Activated CD4-positive, alpha-beta T cell treated with anti-CD3 and anti-CD28 coated beads for 36 hours (primary cell): ENCODE measurements at regions not wholly inside any gene's neighbourhood (a gene's known extent, or its start where the extent isn't known, plus 50 kb on each side); places are given as distances from the start of the nearest gene placed in this dataset.

ENCODE experiments used
- ATAC-seq: fragments of 200-7000 bp; cut with Tn5 transposase; one replicate; pipeline ENCODE4 v1.10.0; 2021; ENCODE audit warnings: mild to moderate bottlenecking, moderate library complexity
- CTCF ChIA-PET: fragments of 350-600 bp; sonication (Branson Sonifier 250); formaldehyde crosslinking; loops from one replicate; lab custom pipeline; 2021; ENCODE audit warnings: antibody characterized with exemption; lab: Charles Lee
- POLR2A ChIA-PET: fragments of 350-600 bp; sonication (Branson Sonifier 250); formaldehyde crosslinking; loops from one replicate; lab custom pipeline; 2021; ENCODE audit warnings: antibody characterized with exemption, inconsistent platforms; lab: Charles Lee
- DNase-seq: peaks from one replicate; pipeline ENCODE4 v3.0.0-alpha.2; 2020
- H3K27ac Mint-ChIP-seq: one replicate; pipeline ENCODE4 v1.8.0; 2021; ENCODE audit warnings: mixed read lengths
- H3K27me3 Mint-ChIP-seq: one replicate; pipeline ENCODE4 v1.8.0; 2021; ENCODE audit warnings: mixed read lengths
- H3K36me3 Mint-ChIP-seq: one replicate; pipeline ENCODE4 v1.8.0; 2021; ENCODE audit warnings: low read depth, mixed read lengths
- H3K4me1 Mint-ChIP-seq: one replicate; pipeline ENCODE4 v1.8.0; 2021; ENCODE audit warnings: mixed read lengths
- H3K4me3 Mint-ChIP-seq: one replicate; pipeline ENCODE4 v1.8.0; 2021; ENCODE audit warnings: mild to moderate bottlenecking, moderate library complexity, mixed read lengths
- H3K9me3 Mint-ChIP-seq: one replicate; pipeline ENCODE4 v1.8.0; 2021; ENCODE audit warnings: low read depth, mixed read lengths
- intact Hi-C, 2 experiments: fragments of 100-400 bp; cut with DNase I in 1 of 2; cut with micrococcal nuclease in 1 of 2; formaldehyde crosslinking; loops; one replicate each; pipeline versions ENCODE4 v1.14.2 to v1.15.1; 2022 to 2024; cut with DNase I, micrococcal nuclease

GRCh38 chr1:229940684-229941083 lies 126.4 kb upstream of the GALNT2 start:
- H3K9me3 Mint-ChIP-seq: no peaks in the 10 kb centered on the region
- DNase-seq: no peak
- peaks cover 2% of the 10 kb centered on the region for H3K27me3 Mint-ChIP-seq
- CTCF ChIA-PET: no interaction called here
- no peak overlapping the region for H3K4me3 Mint-ChIP-seq
- POLR2A ChIA-PET: no interaction called here
- intact Hi-C loops: no loop called here
- no peaks in the 10 kb centered on the region for H3K36me3 Mint-ChIP-seq
- no peak for ATAC-seq
- H3K4me1 Mint-ChIP-seq: no peaks in the 10 kb centered on the region
- no peak overlapping the region for H3K27ac Mint-ChIP-seq

GRCh38 chr1:229941160-229941559 lies 125.9 kb upstream of the GALNT2 start:
- CTCF ChIA-PET: no interaction called here
- ATAC-seq (no peak), DNase-seq (no peak)
- no peaks in the 10 kb centered on the region for H3K9me3 Mint-ChIP-seq
- peak overlapping the region; percentile 20 for H3K27ac Mint-ChIP-seq
- H3K36me3 Mint-ChIP-seq: no peaks in the 10 kb centered on the region
- POLR2A ChIA-PET: no interaction called here
- H3K4me3 Mint-ChIP-seq: no peak overlapping the region
- intact Hi-C loops: no loop called here
- no peaks in the 10 kb centered on the region for H3K4me1 Mint-ChIP-seq
- peaks cover 2% of the 10 kb centered on the region for H3K27me3 Mint-ChIP-seq

DNA sequence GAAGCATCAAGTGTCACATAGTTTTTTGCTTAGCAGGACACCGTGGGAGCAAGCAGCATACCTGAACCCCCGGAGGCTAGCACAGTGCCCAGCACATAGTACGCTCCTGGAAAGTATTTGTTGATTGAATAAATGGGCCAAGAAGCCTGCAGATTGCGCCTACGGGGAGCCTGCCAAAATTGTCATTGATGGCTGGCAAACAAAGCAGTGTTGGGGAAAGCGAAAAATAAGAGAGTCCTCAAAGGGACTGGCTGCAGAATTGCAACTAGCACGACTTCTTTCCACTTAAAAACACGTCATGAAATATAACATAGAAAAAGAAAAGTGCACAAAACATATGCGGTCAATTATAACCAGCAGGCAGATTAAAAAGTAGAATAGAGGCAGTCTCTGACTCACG lies 125.2 kb upstream of the GALNT2 start:
- intact Hi-C loops: no loop called here
- Mint-ChIP-seq H3K27me3 (peaks cover 2% of the 10 kb centered on the region), H3K36me3 (no peaks in the 10 kb centered on the region), H3K4me3 (no peak overlapping the region), H3K27ac (no peak overlapping the region), H3K4me1 (no peaks in the 10 kb centered on the region), H3K9me3 (no peaks in the 10 kb centered on the region)
- DNase-seq (no peak), ATAC-seq (no peak)
- POLR2A ChIA-PET: no interaction called here
- CTCF ChIA-PET: no interaction called here

- POLR2A ChIA-PET: no interaction called here
- ATAC-seq: no peak
- no peaks in the 10 kb centered on the region for H3K4me1 Mint-ChIP-seq
- H3K27me3 Mint-ChIP-seq: peaks cover 2% of the 10 kb centered on the region
- no peak overlapping the region for H3K27ac Mint-ChIP-seq
- DNase-seq: no peak
- H3K36me3 Mint-ChIP-seq: no peaks in the 10 kb centered on the region
- H3K9me3 Mint-ChIP-seq: no peaks in the 10 kb centered on the region
- CTCF ChIA-PET: interaction anchor here (0.6 kb wide), 1 partner anchor 31 kb away, joined by 3 read pairs; no protein-coding TSS in a partner anchor
- intact Hi-C loops: no loop called here
- H3K4me3 Mint-ChIP-seq: no peak overlapping the region
Observed at GRCh38 chr1:229942501-229942900, 124.5 kb upstream of the GALNT2 start.

- intact Hi-C loops: no loop called here
Observed at GRCh38 chr1:229943148-229943714, 123.8 kb upstream of the GALNT2 start.

GRCh38 chr1:229943988-229944743 lies 122.9 kb upstream of the GALNT2 start:
- intact Hi-C loops: no loop called here
- CTCF ChIA-PET: no interaction called here
- POLR2A ChIA-PET: no interaction called here
- Mint-ChIP-seq H3K27ac (no peak overlapping the region), H3K36me3 (no peaks in the 10 kb centered on the region), H3K4me3 (no peak overlapping the region), H3K4me1 (no peaks in the 10 kb centered on the region), H3K9me3 (no peaks in the 10 kb centered on the region), H3K27me3 (peaks cover 2% of the 10 kb centered on the region)
- no peak for DNase-seq
- ATAC-seq: no peak

More at GRCh38 chr1:229943148-229943714, 123.8 kb upstream of the GALNT2 start:
- DNase-seq (no peak), ATAC-seq (no peak)
- Mint-ChIP-seq H3K9me3 (no peaks in the 10 kb centered on the region), H3K27me3 (peaks cover 2% of the 10 kb centered on the region), H3K36me3 (no peaks in the 10 kb centered on the region), H3K27ac (no peak overlapping the region), H3K4me3 (no peak overlapping the region), H3K4me1 (no peaks in the 10 kb centered on the region)
- ChIA-PET POLR2A (no interaction called here), CTCF (no interaction called here)

DNA sequence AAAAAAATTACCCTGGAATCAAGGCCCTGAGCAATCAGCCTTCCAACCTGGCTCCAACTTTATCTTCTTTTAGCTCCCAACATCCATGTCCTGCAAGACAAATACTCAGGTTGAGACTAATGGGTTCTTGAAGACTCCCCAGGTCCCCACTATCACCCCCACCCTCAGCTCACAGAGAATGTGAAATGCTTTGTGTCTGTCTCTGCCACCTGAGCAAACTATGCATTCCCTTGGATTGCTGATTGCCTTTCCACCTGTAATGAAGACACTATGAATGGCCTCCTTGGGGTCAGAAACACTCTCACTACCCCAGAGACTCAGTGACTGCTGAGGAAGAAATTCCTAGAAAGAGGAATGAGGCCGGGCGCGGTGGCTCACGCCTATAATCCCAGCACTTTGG lies 121.2 kb upstream of the GALNT2 start:
- Mint-ChIP-seq H3K4me3 (no peak overlapping the region), H3K4me1 (no peaks in the 10 kb centered on the region), H3K27me3 (no peaks in the 10 kb centered on the region), H3K36me3 (no peaks in the 10 kb centered on the region), H3K9me3 (no peaks in the 10 kb centered on the region), H3K27ac (no peak overlapping the region)
- no peak for ATAC-seq
- no peak for DNase-seq
- CTCF ChIA-PET: interaction anchor here (0.7 to 1.0 kb wide), 2 partner anchors 10 to 111 kb away, joined by 3 read pairs; no protein-coding TSS in a partner anchor
- intact Hi-C loops: no loop called here
- POLR2A ChIA-PET: no interaction called here

GRCh38 chr1:229947968-229948367 lies 119.1 kb upstream of the GALNT2 start:
- ChIA-PET CTCF (no interaction called here), POLR2A (no interaction called here)
- Mint-ChIP-seq H3K9me3 (no peaks in the 10 kb centered on the region), H3K27ac (no peak overlapping the region), H3K27me3 (no peaks in the 10 kb centered on the region), H3K4me1 (no peaks in the 10 kb centered on the region), H3K36me3 (no peaks in the 10 kb centered on the region), H3K4me3 (no peak overlapping the region)
- DNase-seq (no peak), ATAC-seq (no peak)
- intact Hi-C loops: no loop called here

DNA sequence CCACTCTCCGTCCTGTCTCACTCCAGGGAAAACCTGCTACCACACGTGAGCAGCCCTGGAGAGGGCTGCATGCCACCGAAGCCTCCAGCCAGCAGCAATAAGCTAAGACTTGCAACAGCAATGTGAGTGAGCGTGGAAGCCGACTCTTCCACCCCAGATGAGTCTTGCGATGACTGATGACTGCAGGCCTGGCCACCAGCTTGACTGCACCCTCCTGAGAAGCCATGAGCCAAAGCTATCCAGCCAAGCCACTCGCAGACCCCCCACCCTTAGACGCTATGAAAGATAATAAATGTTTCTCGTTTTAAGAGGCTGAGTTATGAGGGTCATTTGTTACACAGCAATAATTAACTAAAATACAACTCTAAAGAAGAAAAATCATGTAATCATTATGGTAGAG lies 118.6 kb upstream of the GALNT2 start:
- ATAC-seq: no peak

DNA sequence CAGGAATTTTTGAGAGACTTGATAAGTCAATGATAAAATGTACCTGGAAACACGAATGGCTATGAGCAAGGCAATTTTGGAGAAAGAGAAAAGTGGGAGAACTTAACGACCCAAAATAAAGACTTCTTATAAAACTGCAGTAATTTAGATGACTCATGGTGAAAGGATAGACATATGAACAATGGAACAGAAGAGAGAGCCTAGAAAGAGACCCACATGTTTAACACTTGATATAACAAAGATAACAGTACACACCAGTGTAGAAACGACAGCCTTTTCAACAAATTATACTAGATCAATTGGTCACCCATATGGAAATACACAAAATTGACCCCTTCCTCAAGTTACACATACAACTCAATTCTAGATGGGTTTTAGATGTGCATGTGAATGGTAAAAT lies 117.5 kb upstream of the GALNT2 start:
- H3K36me3 Mint-ChIP-seq: no peaks in the 10 kb centered on the region
- ATAC-seq (no peak), DNase-seq (no peak)
- intact Hi-C loops: no loop called here
- POLR2A ChIA-PET: no interaction called here
- peaks cover 12% of the 10 kb centered on the region for H3K4me1 Mint-ChIP-seq
- H3K27ac Mint-ChIP-seq: no peak overlapping the region
- H3K9me3 Mint-ChIP-seq: no peaks in the 10 kb centered on the region
- no peak overlapping the region for H3K4me3 Mint-ChIP-seq
- H3K27me3 Mint-ChIP-seq: no peaks in the 10 kb centered on the region
- CTCF ChIA-PET: no interaction called here

More for the DNA sequence above, 118.6 kb upstream of the GALNT2 start:
- ChIA-PET POLR2A (no interaction called here), CTCF (interaction anchor here (0.6 to 0.7 kb wide), 2 partner anchors 99 to 1865 kb away, joined by 3 read pairs; no protein-coding TSS in a partner anchor)
- no peaks in the 10 kb centered on the region for H3K9me3 Mint-ChIP-seq
- intact Hi-C loops: no loop called here
- peaks cover 2% of the 10 kb centered on the region for H3K4me1 Mint-ChIP-seq
- no peak overlapping the region for H3K27ac Mint-ChIP-seq
- DNase-seq: no peak
- H3K4me3 Mint-ChIP-seq: no peak overlapping the region
- no peaks in the 10 kb centered on the region for H3K27me3 Mint-ChIP-seq
- no peaks in the 10 kb centered on the region for H3K36me3 Mint-ChIP-seq

DNA sequence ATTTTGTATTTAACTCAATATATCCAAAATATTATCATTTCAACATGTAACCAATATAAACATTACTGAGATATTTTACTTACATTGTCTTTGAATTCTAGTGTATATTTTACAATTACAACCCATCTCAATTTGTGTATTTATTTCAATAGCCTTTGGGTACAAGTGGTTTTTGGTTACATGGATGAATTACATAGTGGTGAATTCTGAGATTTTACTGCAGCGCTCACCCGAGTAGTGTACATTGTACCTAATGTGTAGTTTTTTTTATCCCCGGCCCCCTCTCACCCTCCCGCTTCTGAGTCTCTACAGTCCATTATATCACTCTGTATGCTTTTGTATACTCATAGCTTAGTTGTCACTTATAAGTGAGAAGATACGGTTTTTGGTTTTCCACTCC lies 117.0 kb upstream of the GALNT2 start:
- H3K36me3 Mint-ChIP-seq: no peaks in the 10 kb centered on the region
- POLR2A ChIA-PET: no interaction called here
- intact Hi-C loops: no loop called here

DNA sequence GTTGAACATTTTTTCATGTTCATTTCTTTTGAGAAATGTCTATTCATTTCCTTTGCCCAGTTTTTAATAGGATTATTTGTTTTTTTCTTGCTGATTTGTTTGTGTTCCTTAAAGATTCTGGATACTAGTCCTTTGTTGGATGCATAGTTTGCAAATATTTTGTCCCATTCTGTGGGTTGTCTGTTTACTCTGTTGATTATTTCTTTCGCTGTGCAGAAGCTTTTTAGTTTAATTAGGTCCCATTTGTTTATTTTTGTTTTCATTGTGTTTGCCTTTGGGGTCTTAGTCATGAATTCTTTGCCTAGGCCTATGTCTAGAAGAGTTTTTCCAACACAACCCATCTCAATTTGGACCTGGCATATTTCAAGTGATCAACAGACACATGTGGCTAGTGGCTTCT lies 116.1 kb upstream of the GALNT2 start:
- no peak for ATAC-seq

More for the DNA sequence above, 117.0 kb upstream of the GALNT2 start:
- Mint-ChIP-seq H3K27ac (no peak overlapping the region), H3K27me3 (no peaks in the 10 kb centered on the region), H3K4me1 (peaks cover 12% of the 10 kb centered on the region), H3K4me3 (no peak overlapping the region), H3K9me3 (no peaks in the 10 kb centered on the region)
- CTCF ChIA-PET: no interaction called here
- no peak for ATAC-seq
- no peak for DNase-seq

More for the DNA sequence above, 116.1 kb upstream of the GALNT2 start:
- peaks cover 12% of the 10 kb centered on the region for H3K4me1 Mint-ChIP-seq
- H3K4me3 Mint-ChIP-seq: no peak overlapping the region
- no peak overlapping the region for H3K27ac Mint-ChIP-seq
- no peaks in the 10 kb centered on the region for H3K36me3 Mint-ChIP-seq
- peaks cover 2% of the 10 kb centered on the region for H3K27me3 Mint-ChIP-seq
- CTCF ChIA-PET: no interaction called here
- POLR2A ChIA-PET: no interaction called here
- intact Hi-C loops: no loop called here
- H3K9me3 Mint-ChIP-seq: no peaks in the 10 kb centered on the region
- no peak for DNase-seq
